ENCODE measurements at regions not wholly inside any gene's neighbourhood (a gene's known extent, or its start where the extent isn't known, plus 50 kb on each side); places are given as distances from the start of the nearest gene placed in this dataset.

DNA sequence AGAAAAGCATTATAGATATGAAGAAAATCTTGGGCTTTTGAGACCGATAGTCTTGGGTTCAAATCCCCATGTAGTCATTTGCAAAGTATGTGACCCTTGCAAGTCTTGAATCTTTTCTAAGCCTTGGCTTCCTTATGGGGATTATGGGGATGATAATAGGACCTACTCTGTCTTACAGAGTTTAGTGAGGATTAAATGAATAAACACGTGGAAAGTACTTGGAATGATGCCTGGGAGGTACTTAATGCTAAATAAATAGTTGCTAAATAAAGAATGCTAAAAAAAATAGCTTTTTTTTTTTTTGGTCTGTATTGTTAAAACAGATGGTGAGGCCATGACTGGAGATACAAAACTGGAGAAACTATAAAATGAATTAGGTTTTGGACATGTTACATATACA lies 292.7 kb downstream of the GPAT3 start:
- Histone ChIP-seq H4K8ac (replicated peaks; ENCODE audit: insufficient read length, low read depth, low read length) (no peak overlapping the region), H3K4me2 (ENCODE audit: insufficient read depth, insufficient read length, low read length) (no peak overlapping the region), H4K5ac (ENCODE audit: insufficient read length, low read depth, low read length) (no peak overlapping the region), H3K27me3 (ENCODE audit: insufficient read depth, low read length) (no peaks in the 10 kb centered on the region), H3K56ac (ENCODE audit: insufficient read length, low read depth, low read length) (no peak overlapping the region), H3K9ac (ENCODE audit: extremely low read depth, insufficient read length, low read length) (no peak overlapping the region), H2BK120ac (ENCODE audit: low read depth, low read length, poor library complexity, severe bottlenecking) (no peak overlapping the region), H2BK5ac (ENCODE audit: insufficient read length, low read length) (no peak overlapping the region), H3K14ac (ENCODE audit: insufficient read depth, low read length) (no peak overlapping the region), H3K4ac (ENCODE audit: low read depth, low read length) (no peak overlapping the region), H2BK12ac (ENCODE audit: insufficient read length, low read depth, low read length) (no peak overlapping the region), H2AK5ac (ENCODE audit: insufficient read length, low read length) (no peak overlapping the region), H3K79me2 (ENCODE audit: insufficient read depth, low read length) (no peaks in the 10 kb centered on the region), H2BK15ac (ENCODE audit: low read depth, low read length) (no peak overlapping the region), H4K91ac (ENCODE audit: insufficient read length, low read depth, low read length) (no peak overlapping the region), H3K18ac (ENCODE audit: insufficient read length, low read depth, low read length) (no peak overlapping the region), H3K79me1 (ENCODE audit: insufficient read depth, low read depth, low read length, poor library complexity, severe bottlenecking) (no peaks in the 10 kb centered on the region), H3K9me3 (ENCODE audit: control insufficient read depth, low read depth, low read length) (no peaks in the 10 kb centered on the region), H2AFZ (ENCODE audit: low read length) (no peak overlapping the region), H3K27ac (ENCODE audit: insufficient read length, low read depth, low read length) (no peak overlapping the region), H3K23me2 (ENCODE audit: insufficient read length, low read depth, low read length, poor library complexity, severe bottlenecking) (no peaks in the 10 kb centered on the region), H4K20me1 (ENCODE audit: control insufficient read depth, insufficient read depth, insufficient read length) (no peaks in the 10 kb centered on the region), H3K23ac (ENCODE audit: insufficient read length, low read depth, low read length) (no peak overlapping the region), H3K4me1 (ENCODE audit: insufficient read depth, low read length) (no peaks in the 10 kb centered on the region), H2BK20ac (ENCODE audit: low read depth, low read length, poor library complexity, severe bottlenecking) (no peak overlapping the region), H3T11ph (ENCODE audit: low read length) (no peak overlapping the region)
- H3K9me3 Mint-ChIP-seq, result no peaks in the 10 kb centered on the region; a peak in 1 of 5 replicates
- no peak overlapping the region for H3K4me3 Mint-ChIP-seq
- H3K27ac Mint-ChIP-seq, result no peak overlapping the region
- no peaks in the 10 kb centered on the region for H3K27me3 Mint-ChIP-seq (ENCODE audit: low read depth)
- peaks cover 0 to 2% (median 0%) of the 10 kb centered on the region in 3 experiments; a peak in 2 of 7 replicates for H3K36me3 Mint-ChIP-seq (ENCODE audit: insufficient read depth in 1 of 3, low read depth in 3 of 3)
- DNase-seq, result no peak
- peaks cover 0 to 2% of the 10 kb centered on the region in 2 experiments; a peak in 2 of 4 replicates for H3K4me1 Mint-ChIP-seq
- WGBS (ENCODE audit: extremely low coverage, insufficient read length, low lambda C conversion rate), result no CpG with 5 or more reads among the region's 2 CpGs
- TF ChIP-seq, protein P1, sequence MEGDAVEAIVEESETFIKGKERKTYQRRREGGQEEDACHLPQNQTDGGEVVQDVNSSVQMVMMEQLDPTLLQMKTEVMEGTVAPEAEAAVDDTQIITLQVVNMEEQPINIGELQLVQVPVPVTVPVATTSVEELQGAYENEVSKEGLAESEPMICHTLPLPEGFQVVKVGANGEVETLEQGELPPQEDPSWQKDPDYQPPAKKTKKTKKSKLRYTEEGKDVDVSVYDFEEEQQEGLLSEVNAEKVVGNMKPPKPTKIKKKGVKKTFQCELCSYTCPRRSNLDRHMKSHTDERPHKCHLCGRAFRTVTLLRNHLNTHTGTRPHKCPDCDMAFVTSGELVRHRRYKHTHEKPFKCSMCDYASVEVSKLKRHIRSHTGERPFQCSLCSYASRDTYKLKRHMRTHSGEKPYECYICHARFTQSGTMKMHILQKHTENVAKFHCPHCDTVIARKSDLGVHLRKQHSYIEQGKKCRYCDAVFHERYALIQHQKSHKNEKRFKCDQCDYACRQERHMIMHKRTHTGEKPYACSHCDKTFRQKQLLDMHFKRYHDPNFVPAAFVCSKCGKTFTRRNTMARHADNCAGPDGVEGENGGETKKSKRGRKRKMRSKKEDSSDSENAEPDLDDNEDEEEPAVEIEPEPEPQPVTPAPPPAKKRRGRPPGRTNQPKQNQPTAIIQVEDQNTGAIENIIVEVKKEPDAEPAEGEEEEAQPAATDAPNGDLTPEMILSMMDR (conservative IDR thresholded peaks at IDR 0.05), result no peak
